A204.1 (cell line): ENCODE measurements at regions not wholly inside any gene's neighbourhood (a gene's known extent, or its start where the extent isn't known, plus 50 kb on each side); places are given as distances from the start of the nearest gene placed in this dataset.
"Not testable (repeated sequence)": the region's sequence is repeated elsewhere in the genome, so short reads cannot be mapped to it uniquely, and the experiment has no call there.

Source experiments
- FAIRE-seq: peaks from 2 replicates; lab custom pipeline; 2012; peaks lifted over from hg19 to GRCh38; lab: Jason Lieb, UNC

- no peak for FAIRE-seq
These were observed 233.9 kb upstream of the FOXP2 start for GRCh38 chr7:114180556-114181266.

GRCh38 chr7:114175125-114175524, 239.5 kb upstream of the FOXP2 start:
- no peak for FAIRE-seq

GRCh38 chr7:114173170-114173890, 241.3 kb upstream of the FOXP2 start:
- FAIRE-seq = no peak

GRCh38 chr7:114169389-114169788, 245.2 kb upstream of the FOXP2 start:
- not testable (repeated sequence) for FAIRE-seq

GRCh38 chr7:114160925-114161324, 242.1 kb upstream of the PPP1R3A start:
- peak; percentile 54 for FAIRE-seq

- no peak for FAIRE-seq
These were observed 240.0 kb upstream of the PPP1R3A start for GRCh38 chr7:114158854-114159253.

- peak; percentile 68 for FAIRE-seq
These were observed 239.5 kb upstream of the PPP1R3A start for GRCh38 chr7:114158275-114158674.

GRCh38 chr7:114156178-114156577, 237.4 kb upstream of the PPP1R3A start:
- FAIRE-seq = no peak

GRCh38 chr7:114155116-114156110, 236.6 kb upstream of the PPP1R3A start:
- no peak for FAIRE-seq

GRCh38 chr7:114153700-114154099, 234.9 kb upstream of the PPP1R3A start:
- FAIRE-seq = no peak

- no peak for FAIRE-seq
These were observed 233.6 kb upstream of the PPP1R3A start for GRCh38 chr7:114152314-114152938.

- FAIRE-seq = peak; percentile 88
These were observed 233.0 kb upstream of the PPP1R3A start for GRCh38 chr7:114151777-114152176.

GRCh38 chr7:114150689-114151088, 231.9 kb upstream of the PPP1R3A start:
- FAIRE-seq = peak; percentile 47

- no peak for FAIRE-seq
These were observed 230.0 kb upstream of the PPP1R3A start for GRCh38 chr7:114148779-114149178.

GRCh38 chr7:114141415-114141814, 222.6 kb upstream of the PPP1R3A start:
- FAIRE-seq = no peak

GRCh38 chr7:114140561-114140960, 221.8 kb upstream of the PPP1R3A start:
- no peak for FAIRE-seq

GRCh38 chr7:114139690-114140089, 220.9 kb upstream of the PPP1R3A start:
- FAIRE-seq = not testable (repeated sequence)

GRCh38 chr7:114138587-114138986, 219.8 kb upstream of the PPP1R3A start:
- no peak for FAIRE-seq

GRCh38 chr7:114133717-114134116, 214.9 kb upstream of the PPP1R3A start:
- FAIRE-seq = no peak

- no peak for FAIRE-seq
These were observed 212.1 kb upstream of the PPP1R3A start for GRCh38 chr7:114130866-114131265.

- FAIRE-seq = no peak
These were observed 210.1 kb upstream of the PPP1R3A start for GRCh38 chr7:114128880-114129279.

- FAIRE-seq = no peak
These were observed 207.3 kb upstream of the PPP1R3A start for GRCh38 chr7:114126095-114126494.
